H1 (cell line): ENCODE measurements at regions not wholly inside any gene's neighbourhood (a gene's known extent, or its start where the extent isn't known, plus 50 kb on each side); places are given as distances from the start of the nearest gene placed in this dataset.

Source experiments
- CTCF ChIA-PET: fragments of 300-600 bp; sonication (Branson Sonifier 250); formaldehyde crosslinking; loops from one replicate; lab custom pipeline; 2021; ENCODE audit not compliant: partially characterized antibody; lab: Charles Lee
- POLR2A ChIA-PET: fragments of 300-600 bp; sonication (Branson Sonifier 250); formaldehyde crosslinking; loops from one replicate; lab custom pipeline; 2021; ENCODE audit warnings: inconsistent platforms; ENCODE audit not compliant: partially characterized antibody; lab: Charles Lee
- DNase-seq, 2 experiments: peaks; one replicate each; pipeline versions ENCODE4 v3.0.0 to v3.0.0-alpha.2; 2010 to 2022; ENCODE audit warnings: low spot score in 2 of 2, low read depth in 1 of 2, mixed read lengths in 1 of 2
- FAIRE-seq: peaks from 2 replicates; lab custom pipeline; 2011; peaks lifted over from hg19 to GRCh38; lab: Jason Lieb, UNC
- H2AFZ ChIP-seq: 2 replicates; pipeline ENCODE4 v1.8.1; 2012; ENCODE audit warnings: low read length, inconsistent platforms
- H2AK5ac ChIP-seq: 2 replicates; pipeline ENCODE4 v1.6.1; 2013; ENCODE audit warnings: low read depth, low read length
- H2BK120ac ChIP-seq: replicated peaks from 2 replicates; pipeline ENCODE3; 2013; ENCODE audit warnings: low read depth, low read length, inconsistent platforms
- H2BK12ac ChIP-seq: 2 replicates; pipeline ENCODE4 v1.6.1; 2013; ENCODE audit warnings: low read depth, low read length
- H2BK15ac ChIP-seq: 2 replicates; pipeline ENCODE4 v1.6.1; 2013; ENCODE audit warnings: low read length
- H2BK20ac ChIP-seq: 2 replicates; pipeline ENCODE4 v1.6.1; 2013; ENCODE audit warnings: low read length
- H2BK5ac ChIP-seq: 2 replicates; pipeline ENCODE4 v1.6.1; 2013; ENCODE audit warnings: low read depth, low read length
- H3K14ac ChIP-seq: 2 replicates; pipeline ENCODE4 v1.6.1; 2013; ENCODE audit warnings: inconsistent platforms; ENCODE audit not compliant: insufficient read length
- H3K18ac ChIP-seq: 2 replicates; pipeline ENCODE4 v1.6.1; 2013; ENCODE audit warnings: low read length; ENCODE audit errors: extremely low read depth
- H3K23ac ChIP-seq: 2 replicates; pipeline ENCODE4 v1.6.1; 2013; ENCODE audit warnings: inconsistent platforms; ENCODE audit not compliant: insufficient read length
- H3K23me2 ChIP-seq: 2 replicates; pipeline ENCODE4 v1.6.1; 2013; ENCODE audit warnings: low read depth, low read length
- H3K27ac ChIP-seq: 2 replicates; pipeline ENCODE4 v1.6.1; 2011; ENCODE audit warnings: low read depth, low read length, inconsistent platforms
- H3K27me3 ChIP-seq, 4 experiments: replicated peaks in 1 of 4; 1 replicate in 1 of 4; 2 replicates in 3 of 4; pipeline versions ENCODE4 v1.6.1 to v1.8.1; 2011 to 2013; ENCODE audit warnings: low read length in 3 of 4, mild to moderate bottlenecking in 3 of 4, inconsistent platforms in 2 of 4, mixed read lengths in 2 of 4, moderate library complexity in 1 of 4; ENCODE audit not compliant: control insufficient read depth in 3 of 4, insufficient read depth in 3 of 4; ENCODE audit errors: extremely low read depth in 1 of 4
- H3K36me3 ChIP-seq, 4 experiments: 2 replicates each; pipeline versions ENCODE4 v1.6.1 to v1.8.1; 2011 to 2013; ENCODE audit warnings: mild to moderate bottlenecking in 4 of 4, low read length in 3 of 4, moderate library complexity in 2 of 4, control low read depth in 1 of 4, inconsistent platforms in 1 of 4; ENCODE audit not compliant: insufficient read depth in 4 of 4, control insufficient read depth in 2 of 4
- H3K4ac ChIP-seq: replicated peaks from 2 replicates; pipeline ENCODE3; 2013; ENCODE audit warnings: low read length, low read depth, mixed read lengths, inconsistent platforms; ENCODE audit not compliant: insufficient read length
- H3K4me1 ChIP-seq, 4 experiments: replicated peaks in 1 of 4; 1 replicate in 1 of 4; 2 replicates in 3 of 4; pipeline versions ENCODE4 v1.6.1 to v1.8.1; 2011 to 2013; ENCODE audit warnings: low read length in 3 of 4, inconsistent platforms in 2 of 4, mixed read lengths in 1 of 4; ENCODE audit not compliant: insufficient read depth in 4 of 4, control insufficient read depth in 3 of 4
- H3K4me2 ChIP-seq, 2 experiments: 2 replicates each; pipeline versions ENCODE4 v1.6.1 to v1.8.1; 2011 to 2013; ENCODE audit warnings: low read depth in 2 of 2, low read length in 2 of 2, control low read depth in 1 of 2, inconsistent platforms in 1 of 2, mild to moderate bottlenecking in 1 of 2; ENCODE audit not compliant: insufficient read depth in 1 of 2
- H3K4me3 ChIP-seq, 4 experiments: fragments of 200-600, 300-600 bp in 1 of 4; sonication (generic), shearing (Covaris generic), sonication (Bioruptor Twin) in 1 of 4; 2 replicates each; pipeline versions ENCODE4 v1.5.1 to v1.8.1; 2011 to 2016; ENCODE audit warnings: low read length in 4 of 4, low read depth in 3 of 4, control low read depth in 2 of 4, inconsistent platforms in 2 of 4, mild to moderate bottlenecking in 2 of 4, mixed read lengths in 1 of 4, moderate library complexity in 1 of 4; ENCODE audit not compliant: insufficient read depth in 2 of 4; ENCODE audit errors: extremely low read depth in 1 of 4
- H3K56ac ChIP-seq: replicated peaks from 2 replicates; pipeline ENCODE3; 2013; ENCODE audit warnings: low read depth, mild to moderate bottlenecking, mixed read lengths, low read length, inconsistent platforms; ENCODE audit not compliant: insufficient read length
- H3K79me1 ChIP-seq: 2 replicates; pipeline ENCODE4 v1.6.1; 2013; ENCODE audit warnings: low read depth, low read length, control low read depth
- H3K79me2 ChIP-seq, 2 experiments: 2 replicates each; pipeline versions ENCODE4 v1.6.1 to v1.8.1; 2012 to 2013; ENCODE audit warnings: low read length in 2 of 2, mild to moderate bottlenecking in 2 of 2, inconsistent platforms in 1 of 2; ENCODE audit not compliant: insufficient read depth in 2 of 2, control insufficient read depth in 1 of 2
- H3K9ac ChIP-seq, 4 experiments: replicated peaks in 1 of 4; 1 replicate in 1 of 4; 2 replicates in 3 of 4; pipeline versions ENCODE4 v1.6.1 to v1.8.1; 2011 to 2013; ENCODE audit warnings: low read depth in 3 of 4, low read length in 3 of 4, control low read depth in 2 of 4, mild to moderate bottlenecking in 2 of 4, moderate library complexity in 2 of 4, inconsistent platforms in 1 of 4; ENCODE audit errors: extremely low read depth in 1 of 4
- H3K9me3 ChIP-seq, 2 experiments: 2 replicates each; pipeline versions ENCODE4 v1.6.1 to v1.8.1; 2012 to 2013; ENCODE audit warnings: mild to moderate bottlenecking in 2 of 2, moderate library complexity in 2 of 2, control low read depth in 1 of 2, inconsistent platforms in 1 of 2, low read depth in 1 of 2, low read length in 1 of 2, mixed read lengths in 1 of 2; ENCODE audit not compliant: insufficient read depth in 2 of 2
- H4K20me1 ChIP-seq, 2 experiments: replicated peaks in 1 of 2; 2 replicates each; pipeline versions ENCODE3 to v1.8.1; 2011 to 2013; ENCODE audit warnings: inconsistent platforms in 2 of 2, low read length in 2 of 2, mild to moderate bottlenecking in 1 of 2; ENCODE audit not compliant: insufficient read depth in 2 of 2, control insufficient read depth in 1 of 2
- H4K5ac ChIP-seq: 2 replicates; pipeline ENCODE4 v1.6.1; 2013; ENCODE audit warnings: low read length, low read depth, mixed read lengths, inconsistent platforms; ENCODE audit not compliant: insufficient read length
- H4K8ac ChIP-seq: 2 replicates; pipeline ENCODE4 v1.8.0; 2013; ENCODE audit warnings: mild to moderate bottlenecking, moderate library complexity, low read length, inconsistent platforms; ENCODE audit not compliant: insufficient read depth; ENCODE audit errors: extremely low read depth
- H4K91ac ChIP-seq: replicated peaks from 2 replicates; pipeline ENCODE3; 2013; ENCODE audit warnings: low read length, mixed read lengths, inconsistent platforms; ENCODE audit not compliant: insufficient read length
- MAX ChIP-seq: IDR thresholded peaks from 2 replicates; pipeline ENCODE4 v1.6.1; 2012; ENCODE audit warnings: inconsistent platforms
- SP2 ChIP-seq: IDR thresholded peaks from 2 replicates; pipeline ENCODE4 v1.6.1; 2012; ENCODE audit warnings: mild to moderate bottlenecking, low read length, inconsistent platforms
- USF2 ChIP-seq: IDR thresholded peaks from 2 replicates; pipeline ENCODE4 v1.6.1; 2011; ENCODE audit warnings: low read length, improper control_type of control experiment

- no peak overlapping the region for H2AK5ac ChIP-seq
- H4K91ac ChIP-seq = no peak overlapping the region
- H3K4me3 ChIP-seq = no peak overlapping the region
- H4K5ac ChIP-seq = no peak overlapping the region
- H3K14ac ChIP-seq = no peak overlapping the region
- H3K56ac ChIP-seq = no peak overlapping the region
- no peak overlapping the region for H3K23ac ChIP-seq
- DNase-seq (no peak), FAIRE-seq (no peak)
- no peaks in the 10 kb centered on the region for H3K9me3 ChIP-seq
- no peaks in the 10 kb centered on the region for H3K79me1 ChIP-seq
- H3K4me2 ChIP-seq = no peak overlapping the region
- H3K9ac ChIP-seq = no peak overlapping the region
- no peak overlapping the region for H2BK5ac ChIP-seq
- no peak overlapping the region for H2BK120ac ChIP-seq
- no peaks in the 10 kb centered on the region for H3K23me2 ChIP-seq
- H2BK15ac ChIP-seq = no peak overlapping the region
- H3K36me3 ChIP-seq = no peaks in the 10 kb centered on the region
- TF ChIP-seq MAX (no peak), SP2 (no peak), USF2 (no peak)
- no peak overlapping the region for H2BK12ac ChIP-seq
- no peaks in the 10 kb centered on the region for H4K20me1 ChIP-seq
- no peak overlapping the region for H3K27ac ChIP-seq
- H3K4me1 ChIP-seq = no peaks in the 10 kb centered on the region
- H3K27me3 ChIP-seq = no peaks in the 10 kb centered on the region
- POLR2A ChIA-PET = no interaction called here
- CTCF ChIA-PET = interaction anchor here (1.0 to 1.4 kb wide), 2 partner anchors 11 to 13 kb away, joined by 3 read pairs; no protein-coding TSS in a partner anchor
- no peak overlapping the region for H4K8ac ChIP-seq
- no peak overlapping the region for H3K18ac ChIP-seq
- H2AFZ ChIP-seq = no peak overlapping the region
- no peak overlapping the region for H3K4ac ChIP-seq
- no peaks in the 10 kb centered on the region for H3K79me2 ChIP-seq
- no peak overlapping the region for H2BK20ac ChIP-seq
Measured at GRCh38 chr5:111966290-111966689, 209.3 kb upstream of the NREP start.
